IMR-90 (cell line): ENCODE measurements at regions not wholly inside any gene's neighbourhood (a gene's known extent, or its start where the extent isn't known, plus 50 kb on each side); places are given as distances from the start of the nearest gene placed in this dataset.

Experiments
- ATAC-seq: fragments of 200-7000 bp; cut with Tn5 transposase; 2 replicates; pipeline ENCODE4 v1.9.1; 2020; ENCODE audit warnings: low read depth, mild to moderate bottlenecking, moderate library complexity
- BruUV-seq: library from RNA; stranded (reverse); fragments of 400-500 nt; replicated peaks from 2 replicates; lab custom pipeline; 2021; lab: Mats Ljungman, UMichigan
- CTCF ChIA-PET: fragments of 300-600 bp; formaldehyde crosslinking; extraction: SDS; loops from one replicate; lab custom pipeline; 2021; ENCODE audit warnings: antibody characterized with exemption; lab: Yijun Ruan, JAX
- POLR2A ChIA-PET: fragments of 300-600 bp; sonication (Branson Sonifier 250); formaldehyde crosslinking; loops from one replicate; lab custom pipeline; 2022; ENCODE audit warnings: antibody characterized with exemption; ENCODE audit not compliant: unreplicated experiment; lab: Charles Lee
- DNase-seq: peaks from one replicate; pipeline ENCODE4 v3.0.0; 2013
- H2AFZ ChIP-seq: replicated peaks from 2 replicates; pipeline ENCODE3; 2013; ENCODE audit warnings: low read length, mild to moderate bottlenecking; ENCODE audit not compliant: poor library complexity
- H2AK5ac ChIP-seq: 2 replicates; pipeline ENCODE4 v1.6.1; 2013; ENCODE audit warnings: low read depth, low read length, inconsistent platforms
- H2AK9ac ChIP-seq: replicated peaks from 2 replicates; pipeline ENCODE3; 2013; ENCODE audit warnings: mild to moderate bottlenecking, low read depth, low read length, moderate library complexity; ENCODE audit not compliant: poor library complexity
- H2BK120ac ChIP-seq: 2 replicates; pipeline ENCODE4 v1.6.1; 2013; ENCODE audit warnings: low read depth, low read length, inconsistent platforms
- H2BK15ac ChIP-seq: 3 replicates; pipeline ENCODE4 v1.6.1; 2013; ENCODE audit warnings: low read depth, low read length, inconsistent platforms
- H2BK20ac ChIP-seq: 2 replicates; pipeline ENCODE4 v1.6.1; 2013; ENCODE audit warnings: low read depth, mild to moderate bottlenecking, inconsistent platforms, low read length, moderate library complexity
- H2BK5ac ChIP-seq: 2 replicates; pipeline ENCODE4 v1.6.1; 2013; ENCODE audit warnings: mild to moderate bottlenecking, low read depth, low read length, inconsistent platforms; ENCODE audit not compliant: poor library complexity, severe bottlenecking
- H3K14ac ChIP-seq: replicated peaks from 2 replicates; pipeline ENCODE4 v1.6.1; 2013; ENCODE audit warnings: low read depth, low read length, inconsistent platforms
- H3K18ac ChIP-seq: 2 replicates; pipeline ENCODE4 v1.6.1; 2013; ENCODE audit warnings: low read depth, low read length, control low read depth
- H3K23ac ChIP-seq: 2 replicates; pipeline ENCODE4 v1.6.1; 2013; ENCODE audit warnings: low read depth, low read length, inconsistent platforms
- H3K27ac ChIP-seq: 2 replicates; pipeline ENCODE4 v1.5.1; 2013; ENCODE audit warnings: mild to moderate bottlenecking, control low read depth, low read length; ENCODE audit not compliant: insufficient read depth
- H3K27me3 ChIP-seq: 2 replicates; pipeline ENCODE4 v1.6.1; 2013; ENCODE audit warnings: low read length; ENCODE audit not compliant: control insufficient read depth, insufficient read depth
- H3K36me3 ChIP-seq: 2 replicates; pipeline ENCODE4 v1.6.1; 2013; ENCODE audit warnings: low read length, mixed read lengths; ENCODE audit not compliant: control insufficient read depth, insufficient read depth
- H3K4ac ChIP-seq: 2 replicates; pipeline ENCODE4 v1.6.1; 2013; ENCODE audit warnings: low read depth, low read length, inconsistent platforms
- H3K4me1 ChIP-seq: 2 replicates; pipeline ENCODE4 v1.6.1; 2013; ENCODE audit warnings: low read length, mixed read lengths; ENCODE audit not compliant: control insufficient read depth, insufficient read depth
- H3K4me2 ChIP-seq: 2 replicates; pipeline ENCODE4 v1.6.1; 2013; ENCODE audit warnings: low read depth, mild to moderate bottlenecking, control low read depth, low read length, moderate library complexity
- H3K4me3 ChIP-seq: 2 replicates; pipeline ENCODE4 v1.5.1; 2013; ENCODE audit warnings: low read depth, mild to moderate bottlenecking, control low read depth, low read length, moderate library complexity; ENCODE audit not compliant: insufficient read depth
- H3K56ac ChIP-seq: 2 replicates; pipeline ENCODE4 v1.6.1; 2013; ENCODE audit warnings: low read length, inconsistent platforms; ENCODE audit not compliant: insufficient read depth; ENCODE audit errors: extremely low read depth
- H3K79me1 ChIP-seq, 2 experiments: 2 replicates each; pipeline ENCODE4 v1.6.1; 2013; ENCODE audit warnings: low read length in 2 of 2, inconsistent platforms in 1 of 2, low read depth in 1 of 2
- H3K9ac ChIP-seq: 2 replicates; pipeline ENCODE4 v1.6.1; 2013; ENCODE audit warnings: low read depth, low read length, control low read depth
- H3K9me1 ChIP-seq: 2 replicates; pipeline ENCODE4 v1.6.1; 2013; ENCODE audit warnings: low read length, inconsistent platforms; ENCODE audit not compliant: insufficient read depth
- H3K9me3 ChIP-seq: 2 replicates; pipeline ENCODE4 v1.6.1; 2013; ENCODE audit warnings: low read length; ENCODE audit not compliant: control insufficient read depth, insufficient read depth
- H4K20me1 ChIP-seq: 2 replicates; pipeline ENCODE4 v1.6.1; 2013; ENCODE audit warnings: low read length, inconsistent platforms; ENCODE audit not compliant: insufficient read depth
- H4K5ac ChIP-seq: 2 replicates; pipeline ENCODE4 v1.6.1; 2013; ENCODE audit warnings: mild to moderate bottlenecking, low read depth, low read length, control low read depth
- H4K8ac ChIP-seq, 2 experiments: 2 replicates each; pipeline ENCODE4 v1.6.1; 2013; ENCODE audit warnings: low read depth in 2 of 2, low read length in 2 of 2, control low read depth in 1 of 2, inconsistent platforms in 1 of 2
- H4K91ac ChIP-seq: 2 replicates; pipeline ENCODE4 v1.6.1; 2013; ENCODE audit warnings: low read depth, low read length, inconsistent platforms; ENCODE audit not compliant: insufficient read depth
- MAFK ChIP-seq: IDR thresholded peaks from 2 replicates; pipeline ENCODE4 v1.6.1; 2012; ENCODE audit warnings: low read depth, low read length, improper control_type of control experiment
- MXI1 ChIP-seq: IDR thresholded peaks from 2 replicates; pipeline ENCODE4 v1.6.1; 2012; ENCODE audit warnings: low read depth, mild to moderate bottlenecking, low read length, moderate library complexity, borderline replicate concordance
- SMC3 ChIP-seq: fragments of 150-350 bp; IDR thresholded peaks from 2 replicates; pipeline ENCODE4 v1.6.1; 2016; ENCODE audit warnings: low read depth, mild to moderate bottlenecking, antibody characterized with exemption, low read length, moderate library complexity
- WGBS, 2 experiments: methylation state at CpG; one replicate each; pipeline versions ENCODE4 v1.1.5 to v1.1.7; 2013; ENCODE audit warnings: missing lambda C conversion rate in 2 of 2; ENCODE audit not compliant: insufficient read length in 1 of 2; ENCODE audit errors: extremely low coverage in 2 of 2; 5-methylcytosine and 5-hydroxymethylcytosine counted together
- dilution Hi-C: fragments of 300-500 bp; cut with HindIII; formaldehyde crosslinking; loops from one replicate; pipeline ENCODE4 v1.14.3; 2018; ENCODE audit warnings: low sequenced_read_pairs; ENCODE audit not compliant: unreplicated experiment
- in situ Hi-C: fragments of 300-500 bp; cut with MboI; formaldehyde crosslinking; loops from 3 replicates; pipeline ENCODE4 v1.14.3; 2019; ENCODE audit warnings: low sequenced_read_pairs, inconsistent platforms, mixed read lengths
- intact Hi-C: fragments of 100-400 bp; cut with micrococcal nuclease; formaldehyde crosslinking; loops from 2 replicates; pipeline ENCODE4 v1.10.0; 2022
- TF ChIP-seq, protein P1 (sequence below): conservative IDR thresholded peaks from 2 replicates; pipeline ENCODE4 v1.5.1; 2012; ENCODE audit warnings: mild to moderate bottlenecking, low read depth, low read length, improper control_type of control experiment

DNA sequence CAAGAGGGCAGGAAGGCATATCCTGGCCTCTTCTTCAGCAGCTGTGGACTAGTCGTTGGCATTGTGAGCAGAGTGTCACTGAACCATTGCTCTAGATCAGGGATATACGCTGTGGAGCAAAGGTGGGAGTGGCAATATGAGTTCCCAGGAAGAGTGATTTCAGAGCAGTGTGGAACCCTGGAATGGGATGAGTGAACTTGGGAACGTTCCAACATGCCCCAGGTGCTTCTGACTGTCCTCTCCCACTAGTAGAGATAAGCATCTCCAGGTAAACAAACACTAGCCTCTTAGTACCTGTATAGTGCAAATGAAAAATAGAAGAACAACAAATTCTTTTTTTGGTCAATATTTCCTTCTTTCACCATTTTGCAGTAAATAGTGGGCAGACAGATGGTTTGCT, 123.6 kb upstream of the VEPH1 start:
- no peak overlapping the region for H3K56ac ChIP-seq
- DNase-seq = no peak
- CTCF ChIA-PET = no interaction called here
- no peak overlapping the region for H3K4me3 ChIP-seq
- H3K27ac ChIP-seq = no peak overlapping the region
- no peak overlapping the region for H2BK5ac ChIP-seq
- dilution Hi-C loops (no loop called here), intact Hi-C loops (no loop called here), in situ Hi-C loops (no loop called here)
- no peak overlapping the region for H2BK120ac ChIP-seq
- H4K8ac ChIP-seq = no peak overlapping the region
- no peaks in the 10 kb centered on the region for H3K79me1 ChIP-seq
- H3K18ac ChIP-seq = no peak overlapping the region
- no peak overlapping the region for H3K14ac ChIP-seq
- no peak overlapping the region for H3K4me2 ChIP-seq
- no peaks in the 10 kb centered on the region for H3K4me1 ChIP-seq
- H4K5ac ChIP-seq = no peak overlapping the region
- POLR2A ChIA-PET = no interaction called here
- TF ChIP-seq SMC3 (no peak), MXI1 (no peak), MAFK (no peak)
- TF ChIP-seq, protein P1, sequence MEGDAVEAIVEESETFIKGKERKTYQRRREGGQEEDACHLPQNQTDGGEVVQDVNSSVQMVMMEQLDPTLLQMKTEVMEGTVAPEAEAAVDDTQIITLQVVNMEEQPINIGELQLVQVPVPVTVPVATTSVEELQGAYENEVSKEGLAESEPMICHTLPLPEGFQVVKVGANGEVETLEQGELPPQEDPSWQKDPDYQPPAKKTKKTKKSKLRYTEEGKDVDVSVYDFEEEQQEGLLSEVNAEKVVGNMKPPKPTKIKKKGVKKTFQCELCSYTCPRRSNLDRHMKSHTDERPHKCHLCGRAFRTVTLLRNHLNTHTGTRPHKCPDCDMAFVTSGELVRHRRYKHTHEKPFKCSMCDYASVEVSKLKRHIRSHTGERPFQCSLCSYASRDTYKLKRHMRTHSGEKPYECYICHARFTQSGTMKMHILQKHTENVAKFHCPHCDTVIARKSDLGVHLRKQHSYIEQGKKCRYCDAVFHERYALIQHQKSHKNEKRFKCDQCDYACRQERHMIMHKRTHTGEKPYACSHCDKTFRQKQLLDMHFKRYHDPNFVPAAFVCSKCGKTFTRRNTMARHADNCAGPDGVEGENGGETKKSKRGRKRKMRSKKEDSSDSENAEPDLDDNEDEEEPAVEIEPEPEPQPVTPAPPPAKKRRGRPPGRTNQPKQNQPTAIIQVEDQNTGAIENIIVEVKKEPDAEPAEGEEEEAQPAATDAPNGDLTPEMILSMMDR = no peak
- no peaks in the 10 kb centered on the region for H3K36me3 ChIP-seq
- no peak overlapping the region for H2AK9ac ChIP-seq
- H2AK5ac ChIP-seq = no peak overlapping the region
- 0% methylated on average over 1 of the region's 3 CpGs; no CpG with 5 or more reads in 1 of the 2 experiments for WGBS, 2 experiments
- no peak overlapping the region for H2AFZ ChIP-seq
- H2BK15ac ChIP-seq = no peak overlapping the region
- ATAC-seq = no peak
- H3K23ac ChIP-seq = no peak overlapping the region
- H4K91ac ChIP-seq = no peak overlapping the region
- no peak overlapping the region for H3K9ac ChIP-seq
- H3K9me3 ChIP-seq = no peaks in the 10 kb centered on the region
- H3K4ac ChIP-seq = no peak overlapping the region
- BruUV-seq = no TSS peak
- H3K9me1 ChIP-seq = no peaks in the 10 kb centered on the region
- no peaks in the 10 kb centered on the region for H4K20me1 ChIP-seq
- peaks cover 22% of the 10 kb centered on the region for H3K27me3 ChIP-seq
- no peak overlapping the region for H2BK20ac ChIP-seq
